Suprapubic skin (tissue), 4 donors: ENCODE measurements at regions not wholly inside any gene's neighbourhood (a gene's known extent, or its start where the extent isn't known, plus 50 kb on each side); places are given as distances from the start of the nearest gene placed in this dataset.

Experiments
- DNase-seq, 2 donors: peaks; one replicate each; pipeline ENCODE4 v3.0.0-alpha.2; 2019; ENCODE audit warnings: low spot score in 2 of 2
- H3K27ac ChIP-seq: fragments of 200-600 bp; sonication (generic); one replicate; pipeline ENCODE4 v1.5.1; 2019
- H3K27me3 ChIP-seq: fragments of 200-600 bp; sonication (generic); one replicate; pipeline ENCODE4 v1.5.1; 2019
- H3K36me3 ChIP-seq: fragments of 200-600 bp; sonication (generic); one replicate; pipeline ENCODE4 v1.5.1; 2019
- H3K4me1 ChIP-seq: fragments of 200-600 bp; sonication (generic); one replicate; pipeline ENCODE4 v1.5.1; 2019
- H3K4me3 ChIP-seq: fragments of 200-600 bp; sonication (generic); one replicate; pipeline ENCODE4 v1.5.1; 2019; ENCODE audit warnings: mild to moderate bottlenecking
- H3K9me3 ChIP-seq: fragments of 200-600 bp; sonication (generic); one replicate; pipeline ENCODE4 v1.5.1; 2019
- CTCF ChIP-seq, 2 donors: fragments of 200-600 bp in 1 of 2; fragments of 450-650 bp in 1 of 2; sonication (generic) in 1 of 2; IDR thresholded peaks; one replicate each; pipeline ENCODE4 v1.5.1; 2016 to 2019; ENCODE audit warnings: antibody characterized with exemption in 2 of 2, mild to moderate bottlenecking in 1 of 2, moderate library complexity in 1 of 2
- EP300 ChIP-seq: sonication (generic); formaldehyde crosslinking; IDR thresholded peaks from one replicate; pipeline ENCODE4 v1.6.1; 2017; ENCODE audit warnings: antibody characterized with exemption
- POLR2A ChIP-seq, 2 donors: fragments of 450-650 bp; IDR thresholded peaks; one replicate each; pipeline ENCODE4 v1.6.1; 2017; ENCODE audit warnings: antibody characterized with exemption in 2 of 2, mild to moderate bottlenecking in 2 of 2, moderate library complexity in 2 of 2
- POLR2AphosphoS5 ChIP-seq, 3 donors: sonication (generic); formaldehyde crosslinking; IDR thresholded peaks; one replicate each; pipeline ENCODE4 v1.6.1; 2017; ENCODE audit warnings: antibody characterized with exemption in 3 of 3
- WGBS: methylation state at CpG from one replicate; pipeline ENCODE4 v1.1.5; 2018; 5-methylcytosine and 5-hydroxymethylcytosine counted together

- H3K4me3 ChIP-seq: no peak overlapping the region
Measured at GRCh38 chr18:67243799-67244587, 272.5 kb downstream of the DSEL start.

GRCh38 chr18:67242001-67242400 is 274.5 kb downstream of the DSEL start:
- DNase-seq: no peak
- TF ChIP-seq POLR2AphosphoS5 (IDR thresholded peaks at IDR 0.05) (no peak), EP300 (no peak), CTCF (IDR thresholded peaks at IDR 0.05) (no peak), POLR2A (IDR thresholded peaks at IDR 0.05) (no peak)
- peaks cover 4% of the 10 kb centered on the region for H3K4me1 ChIP-seq
- no peak overlapping the region for H3K27ac ChIP-seq
- H3K36me3 ChIP-seq: no peaks in the 10 kb centered on the region
- no peaks in the 10 kb centered on the region for H3K27me3 ChIP-seq
- no peaks in the 10 kb centered on the region for H3K9me3 ChIP-seq
- H3K4me3 ChIP-seq: no peak overlapping the region
- WGBS: 98% methylated on average over 3 of the region's 3 CpGs

More at GRCh38 chr18:67243799-67244587, 272.5 kb downstream of the DSEL start:
- Histone ChIP-seq H3K4me1 (peaks cover 4% of the 10 kb centered on the region), H3K36me3 (no peaks in the 10 kb centered on the region), H3K9me3 (no peaks in the 10 kb centered on the region), H3K27ac (no peak overlapping the region), H3K27me3 (no peaks in the 10 kb centered on the region)
- no peak for DNase-seq
- TF ChIP-seq POLR2AphosphoS5 (IDR thresholded peaks at IDR 0.05) (no peak), CTCF (IDR thresholded peaks at IDR 0.05) (no peak), EP300 (no peak), POLR2A (IDR thresholded peaks at IDR 0.05) (no peak)
- 4% methylated on average over 3 of the region's 3 CpGs for WGBS

GRCh38 chr18:67241299-67241698 is 275.2 kb downstream of the DSEL start:
- DNase-seq: no peak
- no peak for TF ChIP-seq EP300
- TF ChIP-seq POLR2AphosphoS5 (IDR thresholded peaks at IDR 0.05): no peak
- TF ChIP-seq POLR2A (IDR thresholded peaks at IDR 0.05): no peak
- TF ChIP-seq CTCF (IDR thresholded peaks at IDR 0.05): no peak
- H3K4me3 ChIP-seq: no peak overlapping the region
- H3K9me3 ChIP-seq: no peaks in the 10 kb centered on the region
- no peaks in the 10 kb centered on the region for H3K27me3 ChIP-seq
- H3K4me1 ChIP-seq: peaks cover 4% of the 10 kb centered on the region
- no peak overlapping the region for H3K27ac ChIP-seq
- no peaks in the 10 kb centered on the region for H3K36me3 ChIP-seq
- 68% methylated on average over 1 of the region's 1 CpG for WGBS

GRCh38 chr18:67239826-67240225 is 276.7 kb downstream of the DSEL start:
- no peaks in the 10 kb centered on the region for H3K36me3 ChIP-seq
- WGBS: 91% methylated on average over 7 of the region's 7 CpGs
- no peak overlapping the region for H3K27ac ChIP-seq
- no peak for TF ChIP-seq EP300
- TF ChIP-seq POLR2AphosphoS5 (IDR thresholded peaks at IDR 0.05): no peak
- TF ChIP-seq CTCF (IDR thresholded peaks at IDR 0.05): no peak
- no peak for TF ChIP-seq POLR2A (IDR thresholded peaks at IDR 0.05)
- no peaks in the 10 kb centered on the region for H3K9me3 ChIP-seq
- H3K27me3 ChIP-seq: no peaks in the 10 kb centered on the region
- no peak overlapping the region for H3K4me3 ChIP-seq
- DNase-seq: no peak
- peaks cover 4% of the 10 kb centered on the region for H3K4me1 ChIP-seq

- H3K4me3 ChIP-seq: no peak overlapping the region
- H3K27ac ChIP-seq: no peak overlapping the region
- H3K27me3 ChIP-seq: no peaks in the 10 kb centered on the region
- no peaks in the 10 kb centered on the region for H3K36me3 ChIP-seq
- no peak for TF ChIP-seq POLR2A (IDR thresholded peaks at IDR 0.05)
- H3K4me1 ChIP-seq: no peaks in the 10 kb centered on the region
- WGBS: 65% methylated on average over 1 of the region's 1 CpG
- H3K9me3 ChIP-seq: peaks cover 4% of the 10 kb centered on the region
- DNase-seq: no peak
Measured at GRCh38 chr18:67232991-67233390, 283.5 kb downstream of the DSEL start.
